Neural progenitor cell (in vitro differentiated cells): ENCODE measurements at regions not wholly inside any gene's neighbourhood (a gene's known extent, or its start where the extent isn't known, plus 50 kb on each side); places are given as distances from the start of the nearest gene placed in this dataset.

ENCODE experiments used
- CTCF ChIP-seq: fragments of 200-600 bp; sonication (generic); IDR thresholded peaks from 2 replicates; pipeline ENCODE4 v1.5.1; 2017; ENCODE audit warnings: antibody characterized with exemption, mild to moderate bottlenecking
- EZH2 ChIP-seq: fragments of 200-600 bp; sonication (generic); IDR thresholded peaks from 2 replicates; pipeline ENCODE4 v1.6.1; 2017; ENCODE audit warnings: antibody characterized with exemption, mild to moderate bottlenecking, moderate library complexity
- EZH2phosphoT487 ChIP-seq: fragments of 200-600 bp; sonication (generic); IDR thresholded peaks from 2 replicates; pipeline ENCODE4 v1.6.1; 2017; ENCODE audit warnings: antibody characterized with exemption

GRCh38 chr14:84969501-84969900 lies 560.4 kb upstream of the FLRT2 start:
- TF ChIP-seq CTCF (no peak), EZH2 (no peak), EZH2phosphoT487 (no peak)
